SU-DHL-6 (cell line): ENCODE measurements at regions not wholly inside any gene's neighbourhood (a gene's known extent, or its start where the extent isn't known, plus 50 kb on each side); places are given as distances from the start of the nearest gene placed in this dataset.

Source experiments
- H2AFZ ChIP-seq: fragments of 200-600 bp; sonication (generic); 2 replicates; pipeline ENCODE4 v1.6.1; 2014; ENCODE audit warnings: low read depth, mild to moderate bottlenecking, moderate library complexity, mixed read lengths, antibody characterized with exemption, low read length; ENCODE audit not compliant: severe bottlenecking
- H3F3A ChIP-seq: fragments of 200-600 bp; shearing (Covaris generic); 2 replicates; pipeline ENCODE4 v1.6.0; 2016; ENCODE audit warnings: antibody characterized with exemption, mild to moderate bottlenecking; ENCODE audit not compliant: insufficient read depth
- H3K27ac ChIP-seq: fragments of 200-600 bp; sonication (generic); 2 replicates; pipeline ENCODE4 v1.5.1; 2016; ENCODE audit warnings: low read depth, mild to moderate bottlenecking, low read length, moderate library complexity, mixed read lengths
- H3K27me3 ChIP-seq: fragments of 200-600 bp; sonication (generic), shearing (Covaris generic); 2 replicates; pipeline ENCODE4 v1.6.0; 2014; ENCODE audit warnings: mild to moderate bottlenecking, low read length
- H3K36me3 ChIP-seq: fragments of 200-600 bp; sonication (generic); 2 replicates; pipeline ENCODE4 v1.6.1; 2014; ENCODE audit warnings: mild to moderate bottlenecking, low read length, mixed read lengths
- H3K4me2 ChIP-seq: fragments of 300-600, 200-600 bp; shearing (Covaris generic), sonication (generic); 2 replicates; pipeline ENCODE4 v1.6.0; 2014; ENCODE audit warnings: low read length, low read depth, mild to moderate bottlenecking; ENCODE audit not compliant: poor library complexity, severe bottlenecking
- H3K4me3 ChIP-seq: fragments of 200-600 bp; sonication (generic); 2 replicates; pipeline ENCODE4 v1.5.1; 2014; ENCODE audit warnings: antibody characterized with exemption, low read length, mild to moderate bottlenecking, mixed read lengths; ENCODE audit not compliant: insufficient read depth, poor library complexity, severe bottlenecking
- H3K79me2 ChIP-seq: fragments of 200-600 bp; sonication (generic); 2 replicates; pipeline ENCODE4 v1.6.1; 2014; ENCODE audit warnings: mild to moderate bottlenecking, low read length, moderate library complexity; ENCODE audit not compliant: insufficient read depth
- H3K9ac ChIP-seq: fragments of 200-600 bp; sonication (generic); 2 replicates; pipeline ENCODE4 v1.7.0; 2014; ENCODE audit warnings: mild to moderate bottlenecking, low read length
- H3K9me2 ChIP-seq: fragments of 200-600 bp; sonication (generic); replicated peaks from 2 replicates; pipeline ENCODE4 v1.6.1; 2014; ENCODE audit warnings: low read length; ENCODE audit not compliant: insufficient read depth
- H3K9me3 ChIP-seq: fragments of 200-600 bp; sonication (generic); 2 replicates; pipeline ENCODE4 v1.6.1; 2014; ENCODE audit warnings: low read length, mixed read lengths; ENCODE audit not compliant: insufficient read depth
- H4K20me1 ChIP-seq: fragments of 200-600 bp; sonication (generic); 2 replicates; pipeline ENCODE4 v1.6.1; 2014; ENCODE audit warnings: low read depth, mild to moderate bottlenecking, antibody characterized with exemption, low read length, moderate library complexity, mixed read lengths
- EZH2phosphoT487 ChIP-seq: fragments of 200-600 bp; sonication (generic), shearing (Covaris generic); conservative IDR thresholded peaks from 2 replicates; pipeline ENCODE4 v1.6.1; 2018; ENCODE audit warnings: mild to moderate bottlenecking, antibody characterized with exemption, low read length, moderate library complexity, mixed read lengths
- TF ChIP-seq, protein P1 (sequence below): fragments of 200-600 bp; sonication (generic); IDR thresholded peaks from one replicate; pipeline ENCODE4 v1.5.1; 2017; ENCODE audit warnings: antibody characterized with exemption, mild to moderate bottlenecking, low read length, moderate library complexity; ENCODE audit not compliant: insufficient read depth, poor library complexity, severe bottlenecking

DNA sequence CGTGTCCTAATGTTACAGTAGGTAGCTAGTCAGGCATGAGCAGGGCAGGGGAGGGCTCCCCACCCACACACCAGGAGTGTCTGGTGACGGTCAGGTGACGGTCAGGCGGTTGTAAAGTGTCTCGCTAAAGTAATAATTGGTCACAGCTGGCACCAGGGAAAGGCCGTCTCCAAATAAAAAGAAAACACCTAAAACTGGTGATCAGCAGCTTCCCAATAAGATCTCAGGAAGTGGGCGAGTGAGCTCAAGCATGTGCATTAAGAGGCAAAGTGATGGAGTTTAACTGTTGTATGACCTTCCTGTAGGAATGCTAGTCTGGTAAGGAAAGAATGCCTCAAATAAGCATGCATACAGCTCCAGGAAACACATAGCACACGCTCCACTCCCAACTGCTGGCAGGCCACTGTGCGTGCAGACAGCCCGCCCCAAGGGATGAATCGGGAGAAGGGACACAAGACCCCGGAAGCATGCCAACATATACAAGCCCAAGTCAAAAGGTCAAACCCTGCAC lies 177.1 kb downstream of the RNF144A start:
- Histone ChIP-seq H3K9ac (no peak overlapping the region), H3F3A (no peaks in the 10 kb centered on the region), H3K79me2 (no peaks in the 10 kb centered on the region), H3K36me3 (no peaks in the 10 kb centered on the region), H3K27ac (no peak overlapping the region), H3K9me3 (no peaks in the 10 kb centered on the region), H2AFZ (no peak overlapping the region), H4K20me1 (no peaks in the 10 kb centered on the region), H3K4me3 (no peak overlapping the region), H3K27me3 (no peaks in the 10 kb centered on the region), H3K4me2 (no peak overlapping the region), H3K9me2 (no peaks in the 10 kb centered on the region)
- TF ChIP-seq EZH2phosphoT487 = no peak
- TF ChIP-seq, protein P1, sequence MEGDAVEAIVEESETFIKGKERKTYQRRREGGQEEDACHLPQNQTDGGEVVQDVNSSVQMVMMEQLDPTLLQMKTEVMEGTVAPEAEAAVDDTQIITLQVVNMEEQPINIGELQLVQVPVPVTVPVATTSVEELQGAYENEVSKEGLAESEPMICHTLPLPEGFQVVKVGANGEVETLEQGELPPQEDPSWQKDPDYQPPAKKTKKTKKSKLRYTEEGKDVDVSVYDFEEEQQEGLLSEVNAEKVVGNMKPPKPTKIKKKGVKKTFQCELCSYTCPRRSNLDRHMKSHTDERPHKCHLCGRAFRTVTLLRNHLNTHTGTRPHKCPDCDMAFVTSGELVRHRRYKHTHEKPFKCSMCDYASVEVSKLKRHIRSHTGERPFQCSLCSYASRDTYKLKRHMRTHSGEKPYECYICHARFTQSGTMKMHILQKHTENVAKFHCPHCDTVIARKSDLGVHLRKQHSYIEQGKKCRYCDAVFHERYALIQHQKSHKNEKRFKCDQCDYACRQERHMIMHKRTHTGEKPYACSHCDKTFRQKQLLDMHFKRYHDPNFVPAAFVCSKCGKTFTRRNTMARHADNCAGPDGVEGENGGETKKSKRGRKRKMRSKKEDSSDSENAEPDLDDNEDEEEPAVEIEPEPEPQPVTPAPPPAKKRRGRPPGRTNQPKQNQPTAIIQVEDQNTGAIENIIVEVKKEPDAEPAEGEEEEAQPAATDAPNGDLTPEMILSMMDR = no peak

GRCh38 chr2:7096726-7097352 lies 179.6 kb downstream of the RNF144A start:
- Histone ChIP-seq H3K27me3 (no peaks in the 10 kb centered on the region), H4K20me1 (no peaks in the 10 kb centered on the region), H3F3A (no peaks in the 10 kb centered on the region), H3K79me2 (no peaks in the 10 kb centered on the region), H3K27ac (no peak overlapping the region), H3K4me3 (no peak overlapping the region), H3K9ac (no peak overlapping the region), H3K4me2 (peak overlapping the region; percentile 51), H3K9me2 (no peaks in the 10 kb centered on the region), H3K9me3 (no peaks in the 10 kb centered on the region), H3K36me3 (no peaks in the 10 kb centered on the region), H2AFZ (peak overlapping the region; percentile 75)
- TF ChIP-seq EZH2phosphoT487 = no peak
- TF ChIP-seq, protein P1 = no peak

DNA sequence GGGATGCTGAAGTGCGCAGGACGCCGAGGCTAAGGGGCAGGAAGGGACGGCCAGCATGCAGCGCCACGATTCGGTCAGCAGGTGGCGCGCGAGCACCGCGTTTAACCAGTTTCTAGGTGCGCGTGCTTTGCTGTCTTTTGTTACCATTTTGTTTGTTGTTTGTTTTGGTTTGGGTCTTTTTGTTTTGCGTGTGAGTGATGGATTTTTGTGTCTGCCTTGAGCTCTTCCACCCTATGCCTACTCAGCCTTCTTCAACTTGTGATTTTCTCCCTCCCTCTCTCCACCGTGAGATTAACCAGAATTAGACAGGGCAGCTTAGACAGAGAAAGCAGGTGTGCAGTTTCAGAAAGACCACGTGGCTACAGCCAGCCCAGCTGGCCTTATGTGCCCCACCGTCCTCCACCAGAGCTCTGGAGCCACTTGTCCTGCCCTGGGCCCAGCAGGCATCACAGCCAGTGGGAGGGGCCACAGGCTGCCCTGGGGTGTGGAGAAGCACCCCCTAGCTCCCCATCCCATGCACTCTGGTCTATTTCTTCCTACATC lies 180.2 kb downstream of the RNF144A start:
- H2AFZ ChIP-seq = peak overlapping the region; percentile 75
- H3K4me2 ChIP-seq = peak overlapping the region; percentile 51

More for the DNA sequence above, 180.2 kb downstream of the RNF144A start:
- Histone ChIP-seq H3K4me3 (peak overlapping the region; percentile 15), H3K79me2 (no peaks in the 10 kb centered on the region), H3K27ac (no peak overlapping the region), H3K9ac (peak overlapping the region; percentile 5; the same call in 1 of the 2 replicates), H4K20me1 (no peaks in the 10 kb centered on the region), H3K36me3 (no peaks in the 10 kb centered on the region), H3K9me3 (no peaks in the 10 kb centered on the region), H3K27me3 (no peaks in the 10 kb centered on the region), H3K9me2 (no peaks in the 10 kb centered on the region), H3F3A (no peaks in the 10 kb centered on the region)
- no peak for TF ChIP-seq EZH2phosphoT487
- TF ChIP-seq, protein P1 = peak; percentile 85
